SK-N-SH (cell line): ENCODE measurements at regions not wholly inside any gene's neighbourhood (a gene's known extent, or its start where the extent isn't known, plus 50 kb on each side); places are given as distances from the start of the nearest gene placed in this dataset.

Source experiments
- CTCF ChIA-PET: fragments of 300-600, 350-600 bp; formaldehyde crosslinking; extraction: SDS; loops from one replicate; lab custom pipeline; 2021; lab: Yijun Ruan, JAX
- POLR2A ChIA-PET: fragments of 350-600 bp; sonication (Branson Sonifier 250); formaldehyde crosslinking; extraction: SDS; loops from one replicate; lab custom pipeline; 2020; ENCODE audit warnings: antibody characterized with exemption, inconsistent platforms; lab: Yijun Ruan, JAX
- DNase-seq: peaks from one replicate; pipeline ENCODE4 v3.0.0; 2012
- H2AFZ ChIP-seq: fragments of 200-600 bp; sonication (generic); 2 replicates; pipeline ENCODE4 v1.8.1; 2016; ENCODE audit warnings: antibody characterized with exemption, mild to moderate bottlenecking, low read depth
- H3F3A ChIP-seq: fragments of 200-600 bp; sonication (generic); replicated peaks from 2 replicates; pipeline ENCODE3; 2016; ENCODE audit warnings: antibody characterized with exemption, mild to moderate bottlenecking; ENCODE audit not compliant: insufficient read depth
- H3K27ac ChIP-seq, 2 experiments: fragments of 200-500 bp in 1 of 2; fragments of 200-600 bp in 1 of 2; sonication (Bioruptor generic) in 1 of 2; sonication (generic), shearing (Covaris generic) in 1 of 2; 2 replicates each; pipeline versions ENCODE4 v1.5.1 to v1.6.1; 2014 to 2016; ENCODE audit warnings: low read depth in 2 of 2, inconsistent platforms in 1 of 2, low read length in 1 of 2, mild to moderate bottlenecking in 1 of 2, mixed read lengths in 1 of 2
- H3K27me3 ChIP-seq: fragments of 200-600 bp; sonication (generic), shearing (Covaris generic); 2 replicates; pipeline ENCODE4 v1.6.1; 2016; ENCODE audit warnings: mixed run types; ENCODE audit not compliant: insufficient read depth
- H3K36me3 ChIP-seq, 2 experiments: fragments of 200-500 bp in 1 of 2; fragments of 200-600 bp in 1 of 2; sonication (Bioruptor generic) in 1 of 2; sonication (generic) in 1 of 2; replicated peaks in 1 of 2; 2 replicates each; pipeline versions ENCODE3 to v1.5.1; 2014 to 2016; ENCODE audit warnings: low read length in 1 of 2, mild to moderate bottlenecking in 1 of 2; ENCODE audit not compliant: insufficient read depth in 2 of 2, control insufficient read depth in 1 of 2
- H3K4me1 ChIP-seq, 2 experiments: fragments of 200-500 bp in 1 of 2; fragments of 200-600 bp in 1 of 2; sonication (Bioruptor generic) in 1 of 2; sonication (generic), shearing (Covaris generic) in 1 of 2; 2 replicates each; pipeline versions ENCODE4 v1.5.1 to v1.6.1; 2014 to 2016; ENCODE audit warnings: low read depth in 1 of 2, low read length in 1 of 2, mixed run types in 1 of 2; ENCODE audit not compliant: insufficient read depth in 2 of 2, control insufficient read depth in 1 of 2
- H3K4me2 ChIP-seq: fragments of 200-600 bp; sonication (generic), shearing (Covaris generic); 2 replicates; pipeline ENCODE4 v1.6.1; 2017; ENCODE audit warnings: mixed run types
- H3K4me3 ChIP-seq, 2 experiments: fragments of 200-500 bp in 1 of 2; fragments of 200-600 bp in 1 of 2; sonication (Bioruptor generic) in 1 of 2; sonication (generic), shearing (Covaris generic) in 1 of 2; 2 replicates each; pipeline versions ENCODE4 v1.5.1 to v1.8.1; 2014 to 2016; ENCODE audit warnings: low read depth in 2 of 2, inconsistent platforms in 1 of 2, low read length in 1 of 2, mild to moderate bottlenecking in 1 of 2, mixed read lengths in 1 of 2, moderate library complexity in 1 of 2
- H3K79me2 ChIP-seq: fragments of 200-600 bp; sonication (generic); 2 replicates; pipeline ENCODE4 v1.8.1; 2017; ENCODE audit warnings: mild to moderate bottlenecking; ENCODE audit not compliant: insufficient read depth
- H3K9ac ChIP-seq: fragments of 200-600 bp; sonication (generic); 2 replicates; pipeline ENCODE4 v1.6.1; 2017; ENCODE audit warnings: mixed run types
- H3K9me2 ChIP-seq: fragments of 200-600 bp; sonication (generic); 2 replicates; pipeline ENCODE4 v1.6.1; 2017; ENCODE audit warnings: mixed run types
- H3K9me3 ChIP-seq: fragments of 200-600 bp; sonication (generic); 2 replicates; pipeline ENCODE4 v1.6.1; 2017; ENCODE audit warnings: mixed run types, mild to moderate bottlenecking, moderate library complexity
- H4K20me1 ChIP-seq: fragments of 200-600 bp; sonication (generic); 2 replicates; pipeline ENCODE4 v1.6.1; 2017; ENCODE audit warnings: mild to moderate bottlenecking, mixed run types; ENCODE audit not compliant: insufficient read depth
- CHD2 ChIP-seq: fragments of 150-350 bp; IDR thresholded peaks from 2 replicates; pipeline ENCODE4 v1.6.1; 2018; ENCODE audit warnings: low read length; ENCODE audit not compliant: partially characterized antibody
- EP300 ChIP-seq, 2 experiments: IDR thresholded peaks; 2 replicates each; pipeline versions ENCODE4 v1.4.0 to v1.6.1; 2012; ENCODE audit warnings: borderline replicate concordance in 1 of 2, low read depth in 1 of 2, low read length in 1 of 2
- EZH2phosphoT487 ChIP-seq: fragments of 200-600 bp; sonication (generic); IDR thresholded peaks from 2 replicates; pipeline ENCODE4 v1.6.1; 2017; ENCODE audit warnings: low read depth, mixed run types, mild to moderate bottlenecking, antibody characterized with exemption, moderate library complexity, borderline replicate concordance
- FOSL2 ChIP-seq: IDR thresholded peaks from 2 replicates; pipeline ENCODE4 v1.4.0; 2012; ENCODE audit warnings: low read depth, mild to moderate bottlenecking, moderate library complexity, borderline replicate concordance
- FOXJ3 ChIP-seq: sonication (generic); formaldehyde crosslinking; IDR thresholded peaks from 2 replicates; pipeline ENCODE4 v1.5.1; 2020; ENCODE audit warnings: mild to moderate bottlenecking, missing genetic modification reagents
- GABPA ChIP-seq: IDR thresholded peaks from 2 replicates; pipeline ENCODE4 v1.4.0; 2012; ENCODE audit warnings: low read depth, mild to moderate bottlenecking
- GATA2 ChIP-seq: sonication (generic); formaldehyde crosslinking; IDR thresholded peaks from 2 replicates; pipeline ENCODE4 v1.5.0; 2020; ENCODE audit warnings: mild to moderate bottlenecking, missing genetic modification reagents
- JUND ChIP-seq: IDR thresholded peaks from 2 replicates; pipeline ENCODE4 v1.4.0; 2012
- MEF2A ChIP-seq: IDR thresholded peaks from 2 replicates; pipeline ENCODE4 v1.4.0; 2012; ENCODE audit warnings: low read depth, borderline replicate concordance
- MXI1 ChIP-seq: IDR thresholded peaks from 2 replicates; pipeline ENCODE4 v1.6.1; 2012; ENCODE audit warnings: mild to moderate bottlenecking, low read depth, low read length, improper control_type of control experiment
- NFIC ChIP-seq: IDR thresholded peaks from 2 replicates; pipeline ENCODE4 v1.4.0; 2012; ENCODE audit warnings: borderline replicate concordance
- POLR2AphosphoS5 ChIP-seq: IDR thresholded peaks from 2 replicates; pipeline ENCODE4 v1.6.1; 2012; ENCODE audit warnings: low read depth, low read length
- RAD21 ChIP-seq: IDR thresholded peaks from 2 replicates; pipeline ENCODE4 v1.6.1; 2012; ENCODE audit warnings: mild to moderate bottlenecking, low read length
- RFX5 ChIP-seq: IDR thresholded peaks from 2 replicates; pipeline ENCODE4 v1.6.1; 2012; ENCODE audit warnings: mild to moderate bottlenecking, improper control_type of control experiment, low read length
- RXRA ChIP-seq: IDR thresholded peaks from 2 replicates; pipeline ENCODE4 v1.4.0; 2012; ENCODE audit warnings: low read depth, mild to moderate bottlenecking, borderline replicate concordance
- SIN3A ChIP-seq: IDR thresholded peaks from 2 replicates; pipeline ENCODE4 v1.6.1; 2012; ENCODE audit warnings: low read depth, mild to moderate bottlenecking, low read length, moderate library complexity, borderline replicate concordance
- SMC3 ChIP-seq: IDR thresholded peaks from 2 replicates; pipeline ENCODE4 v1.6.1; 2012; ENCODE audit warnings: low read depth, low read length, improper control_type of control experiment
- WGBS: methylation state at CpG from one replicate; pipeline ENCODE4 v1.1.6; 2017; ENCODE audit warnings: low lambda C conversion rate; 5-methylcytosine and 5-hydroxymethylcytosine counted together
- TF ChIP-seq, protein P1 (sequence below): IDR thresholded peaks from 2 replicates; pipeline ENCODE4 v1.6.1; 2012; ENCODE audit warnings: mild to moderate bottlenecking, low read depth, low read length, moderate library complexity
- TF ChIP-seq, protein P2 (sequence below): IDR thresholded peaks from 2 replicates; pipeline ENCODE4 v1.4.0; 2012; ENCODE audit warnings: low read depth
- TF ChIP-seq, protein P3 (sequence below): IDR thresholded peaks from 2 replicates; pipeline ENCODE4; 2012

DNA sequence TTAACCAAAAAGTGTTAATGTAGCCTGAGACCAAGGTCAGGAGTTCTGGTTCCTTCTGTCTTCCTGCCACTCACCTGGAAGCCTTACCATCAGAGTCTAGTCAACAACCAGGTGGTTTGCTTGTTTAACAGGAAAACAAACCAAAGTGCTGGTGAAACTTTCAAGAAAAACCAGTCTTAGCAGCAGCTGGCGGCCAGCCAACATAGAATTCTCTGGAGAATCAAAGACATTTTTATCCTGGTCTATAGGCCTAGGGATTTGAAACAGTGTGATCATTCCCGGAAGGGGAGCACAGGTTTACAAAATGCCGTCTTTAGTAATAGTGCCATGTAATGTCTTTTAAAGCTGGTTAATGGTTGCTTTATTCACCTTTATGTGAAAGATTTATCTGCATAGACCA is 146.6 kb upstream of the AKIRIN2 start:
- no peak overlapping the region for H3K4me2 ChIP-seq
- no peaks in the 10 kb centered on the region for H3K27me3 ChIP-seq
- ChIA-PET POLR2A (no interaction called here), CTCF (no interaction called here)
- no peaks in the 10 kb centered on the region for H4K20me1 ChIP-seq
- H3K27ac ChIP-seq: no peak overlapping the region
- no peaks in the 10 kb centered on the region for H3F3A ChIP-seq
- no peaks in the 10 kb centered on the region for H3K9me3 ChIP-seq
- H3K4me3 ChIP-seq: no peak overlapping the region
- no peaks in the 10 kb centered on the region for H3K9me2 ChIP-seq
- no peaks in the 10 kb centered on the region for H3K79me2 ChIP-seq
- H3K36me3 ChIP-seq: no peaks in the 10 kb centered on the region
- no peaks in the 10 kb centered on the region for H3K4me1 ChIP-seq
- no peak overlapping the region for H2AFZ ChIP-seq
- TF ChIP-seq EZH2phosphoT487 (no peak), MEF2A (no peak), RXRA (no peak), POLR2AphosphoS5 (no peak), GATA2 (no peak), RAD21 (no peak), FOSL2 (no peak), SMC3 (no peak), NFIC (no peak), JUND (no peak), SIN3A (no peak), CHD2 (no peak), GABPA (no peak), EP300 (IDR thresholded peaks at IDR 0.05; ENCODE audit: borderline replicate concordance in 1 of 2, low read depth in 1 of 2, low read length in 1 of 2) (no peak), MXI1 (no peak), FOXJ3 (CRISPR knock-in tag) (no peak), RFX5 (no peak)
- TF ChIP-seq, protein P1, sequence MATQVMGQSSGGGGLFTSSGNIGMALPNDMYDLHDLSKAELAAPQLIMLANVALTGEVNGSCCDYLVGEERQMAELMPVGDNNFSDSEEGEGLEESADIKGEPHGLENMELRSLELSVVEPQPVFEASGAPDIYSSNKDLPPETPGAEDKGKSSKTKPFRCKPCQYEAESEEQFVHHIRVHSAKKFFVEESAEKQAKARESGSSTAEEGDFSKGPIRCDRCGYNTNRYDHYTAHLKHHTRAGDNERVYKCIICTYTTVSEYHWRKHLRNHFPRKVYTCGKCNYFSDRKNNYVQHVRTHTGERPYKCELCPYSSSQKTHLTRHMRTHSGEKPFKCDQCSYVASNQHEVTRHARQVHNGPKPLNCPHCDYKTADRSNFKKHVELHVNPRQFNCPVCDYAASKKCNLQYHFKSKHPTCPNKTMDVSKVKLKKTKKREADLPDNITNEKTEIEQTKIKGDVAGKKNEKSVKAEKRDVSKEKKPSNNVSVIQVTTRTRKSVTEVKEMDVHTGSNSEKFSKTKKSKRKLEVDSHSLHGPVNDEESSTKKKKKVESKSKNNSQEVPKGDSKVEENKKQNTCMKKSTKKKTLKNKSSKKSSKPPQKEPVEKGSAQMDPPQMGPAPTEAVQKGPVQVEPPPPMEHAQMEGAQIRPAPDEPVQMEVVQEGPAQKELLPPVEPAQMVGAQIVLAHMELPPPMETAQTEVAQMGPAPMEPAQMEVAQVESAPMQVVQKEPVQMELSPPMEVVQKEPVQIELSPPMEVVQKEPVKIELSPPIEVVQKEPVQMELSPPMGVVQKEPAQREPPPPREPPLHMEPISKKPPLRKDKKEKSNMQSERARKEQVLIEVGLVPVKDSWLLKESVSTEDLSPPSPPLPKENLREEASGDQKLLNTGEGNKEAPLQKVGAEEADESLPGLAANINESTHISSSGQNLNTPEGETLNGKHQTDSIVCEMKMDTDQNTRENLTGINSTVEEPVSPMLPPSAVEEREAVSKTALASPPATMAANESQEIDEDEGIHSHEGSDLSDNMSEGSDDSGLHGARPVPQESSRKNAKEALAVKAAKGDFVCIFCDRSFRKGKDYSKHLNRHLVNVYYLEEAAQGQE: no peak
- TF ChIP-seq, protein P2, sequence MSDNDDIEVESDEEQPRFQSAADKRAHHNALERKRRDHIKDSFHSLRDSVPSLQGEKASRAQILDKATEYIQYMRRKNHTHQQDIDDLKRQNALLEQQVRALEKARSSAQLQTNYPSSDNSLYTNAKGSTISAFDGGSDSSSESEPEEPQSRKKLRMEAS: no peak
- TF ChIP-seq, protein P3, sequence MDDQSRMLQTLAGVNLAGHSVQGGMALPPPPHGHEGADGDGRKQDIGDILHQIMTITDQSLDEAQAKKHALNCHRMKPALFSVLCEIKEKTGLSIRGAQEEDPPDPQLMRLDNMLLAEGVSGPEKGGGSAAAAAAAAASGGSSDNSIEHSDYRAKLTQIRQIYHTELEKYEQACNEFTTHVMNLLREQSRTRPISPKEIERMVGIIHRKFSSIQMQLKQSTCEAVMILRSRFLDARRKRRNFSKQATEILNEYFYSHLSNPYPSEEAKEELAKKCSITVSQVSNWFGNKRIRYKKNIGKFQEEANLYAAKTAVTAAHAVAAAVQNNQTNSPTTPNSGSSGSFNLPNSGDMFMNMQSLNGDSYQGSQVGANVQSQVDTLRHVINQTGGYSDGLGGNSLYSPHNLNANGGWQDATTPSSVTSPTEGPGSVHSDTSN: no peak
- no peak overlapping the region for H3K9ac ChIP-seq
- DNase-seq: no peak
- 52% methylated on average over 3 of the region's 3 CpGs for WGBS
